ENCODE measurements at regions not wholly inside any gene's neighbourhood (a gene's known extent, or its start where the extent isn't known, plus 50 kb on each side); places are given as distances from the start of the nearest gene placed in this dataset.
"Not testable (repeated sequence)": the region's sequence is repeated elsewhere in the genome, so short reads cannot be mapped to it uniquely, and the experiment has no call there.

GRCh38 chr10:21296575-21297355 is 228.7 kb downstream of the SKIDA1 start:
- FAIRE-seq (no peak), DNase-seq (ENCODE audit: insufficient read length) (no peak)
- TF ChIP-seq TAF1 (IDR thresholded peaks at IDR 0.05; ENCODE audit: borderline replicate concordance, low read depth, low read length) (no peak), POLR2A (IDR thresholded peaks at IDR 0.05; ENCODE audit: low read depth, low read length) (no peak), POLR2AphosphoS5 (IDR thresholded peaks at IDR 0.05; ENCODE audit: low read depth, low read length) (no peak)

- FAIRE-seq: no peak
- DNase-seq (ENCODE audit: insufficient read length): no peak
- no peak for TF ChIP-seq POLR2A (IDR thresholded peaks at IDR 0.05; ENCODE audit: low read depth, low read length)
Measured at GRCh38 chr10:21293518-21294356, 231.7 kb downstream of the SKIDA1 start.

- DNase-seq (ENCODE audit: insufficient read length): no peak
- TF ChIP-seq TAF1 (IDR thresholded peaks at IDR 0.05; ENCODE audit: borderline replicate concordance, low read depth, low read length) (no peak), POLR2AphosphoS5 (IDR thresholded peaks at IDR 0.05; ENCODE audit: low read depth, low read length) (no peak), POLR2A (IDR thresholded peaks at IDR 0.05; ENCODE audit: low read depth, low read length) (no peak)
- no peak for FAIRE-seq
Measured at GRCh38 chr10:21292763-21293517, 232.5 kb downstream of the SKIDA1 start.

GRCh38 chr10:21290499-21291160 is 234.9 kb downstream of the SKIDA1 start:
- no peak for DNase-seq (ENCODE audit: insufficient read length)
- FAIRE-seq: no peak
- no peak for TF ChIP-seq POLR2A (IDR thresholded peaks at IDR 0.05; ENCODE audit: low read depth, low read length)
- TF ChIP-seq TAF1 (IDR thresholded peaks at IDR 0.05; ENCODE audit: borderline replicate concordance, low read depth, low read length): no peak
- no peak for TF ChIP-seq POLR2AphosphoS5 (IDR thresholded peaks at IDR 0.05; ENCODE audit: low read depth, low read length)

DNA sequence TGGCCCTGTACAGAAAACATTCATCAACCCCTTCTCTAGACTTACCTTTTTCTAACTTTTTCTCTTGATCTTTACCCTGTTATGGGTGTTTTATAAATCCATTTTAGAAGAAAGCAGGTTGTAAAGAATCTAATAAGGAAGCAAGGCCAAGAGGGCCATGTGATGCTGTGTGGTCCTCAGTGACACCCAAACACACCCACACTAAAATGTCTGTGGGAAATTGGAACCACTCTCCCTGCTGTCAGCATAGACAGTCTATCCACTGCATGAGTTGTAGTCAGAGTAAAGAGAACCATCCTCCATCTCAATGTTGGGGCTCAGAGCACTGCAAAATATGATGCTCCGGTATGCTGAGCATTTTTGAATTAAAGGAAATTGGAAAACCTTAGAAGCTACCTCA is 235.5 kb downstream of the SKIDA1 start:
- DNase-seq (ENCODE audit: insufficient read length): no peak
- no peak for FAIRE-seq
- TF ChIP-seq POLR2AphosphoS5 (IDR thresholded peaks at IDR 0.05; ENCODE audit: low read depth, low read length): no peak
- TF ChIP-seq POLR2A (IDR thresholded peaks at IDR 0.05; ENCODE audit: low read depth, low read length): no peak

DNA sequence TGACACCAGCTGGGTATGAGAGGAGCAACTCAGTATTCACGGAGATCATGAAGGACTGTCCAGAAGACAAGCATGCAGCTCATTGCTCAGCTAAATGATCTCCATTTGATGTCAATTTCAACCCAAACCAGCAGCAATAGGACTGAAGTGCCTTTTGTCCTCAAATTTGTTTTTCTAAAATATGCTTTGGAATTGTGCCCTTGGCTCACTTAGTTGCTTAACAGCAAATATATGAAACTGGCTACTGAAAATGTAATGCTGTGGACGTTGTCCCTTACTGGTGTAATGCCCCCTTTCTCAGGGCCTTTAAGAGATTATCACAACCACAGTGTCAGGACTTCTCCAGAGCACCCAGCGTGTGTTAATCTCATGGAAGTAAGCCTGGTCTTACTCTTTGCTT is 236.2 kb downstream of the SKIDA1 start:
- TF ChIP-seq POLR2A (IDR thresholded peaks at IDR 0.05; ENCODE audit: low read depth, low read length) (no peak), POLR2AphosphoS5 (IDR thresholded peaks at IDR 0.05; ENCODE audit: low read depth, low read length) (no peak), TAF1 (IDR thresholded peaks at IDR 0.05; ENCODE audit: borderline replicate concordance, low read depth, low read length) (no peak)
- DNase-seq (ENCODE audit: insufficient read length): no peak
- no peak for FAIRE-seq

DNA sequence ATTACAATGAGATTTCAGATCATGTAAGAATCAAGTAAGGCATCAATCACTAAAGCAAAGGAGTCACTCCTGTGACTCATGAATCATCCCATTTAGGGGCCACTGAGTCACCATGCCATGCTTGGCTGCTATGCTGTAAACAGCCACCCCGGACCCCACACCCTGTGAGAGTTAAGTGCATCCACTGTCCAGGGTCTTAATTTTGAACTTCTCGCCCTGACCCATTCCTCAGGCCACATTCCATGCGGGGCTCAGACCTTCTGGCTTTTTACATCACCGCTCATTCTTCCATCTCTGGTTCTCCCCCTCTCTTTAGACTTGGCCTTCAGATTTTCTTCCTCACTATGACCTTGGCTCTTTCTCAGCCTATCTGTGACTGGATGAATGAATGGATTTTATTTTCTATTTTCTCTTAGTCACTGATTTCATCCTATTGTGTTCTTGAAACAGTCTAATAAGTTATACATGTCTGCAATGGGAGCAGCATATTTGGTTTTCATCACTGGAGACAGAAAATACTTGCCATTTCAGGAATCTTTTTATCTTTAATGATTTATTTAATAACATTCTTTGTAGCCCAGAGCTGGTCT is 239.6 kb downstream of the SKIDA1 start:
- FAIRE-seq (no peak), DNase-seq (ENCODE audit: insufficient read length) (no peak)
- TF ChIP-seq POLR2AphosphoS5 (IDR thresholded peaks at IDR 0.05; ENCODE audit: low read depth, low read length): no peak
- no peak for TF ChIP-seq POLR2A (IDR thresholded peaks at IDR 0.05; ENCODE audit: low read depth, low read length)
- no peak for TF ChIP-seq TAF1 (IDR thresholded peaks at IDR 0.05; ENCODE audit: borderline replicate concordance, low read depth, low read length)

DNA sequence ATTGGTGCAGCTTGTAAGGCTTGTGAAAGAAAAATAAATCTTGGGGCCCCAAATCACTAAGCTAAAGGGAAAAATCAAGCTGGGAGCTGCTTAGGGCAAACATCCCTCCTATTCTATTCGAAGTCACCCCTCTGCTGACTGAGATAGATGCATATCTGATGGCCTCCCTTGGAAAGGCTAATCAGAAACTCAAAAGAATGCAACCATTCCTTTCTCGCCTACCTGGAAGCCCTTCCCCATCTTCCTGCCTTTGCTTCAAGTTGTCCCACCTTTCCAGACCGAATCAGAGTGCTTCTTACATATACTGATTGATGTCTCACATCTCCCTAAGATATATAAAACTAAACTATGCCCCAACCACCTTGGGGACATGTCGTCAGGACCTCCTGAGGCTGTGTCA is 240.3 kb downstream of the SKIDA1 start:
- FAIRE-seq (no peak), DNase-seq (ENCODE audit: insufficient read length) (no peak)
- no peak for TF ChIP-seq POLR2AphosphoS5 (IDR thresholded peaks at IDR 0.05; ENCODE audit: low read depth, low read length)
- TF ChIP-seq POLR2A (IDR thresholded peaks at IDR 0.05; ENCODE audit: low read depth, low read length): no peak
- TF ChIP-seq TAF1 (IDR thresholded peaks at IDR 0.05; ENCODE audit: borderline replicate concordance, low read depth, low read length): no peak

DNA sequence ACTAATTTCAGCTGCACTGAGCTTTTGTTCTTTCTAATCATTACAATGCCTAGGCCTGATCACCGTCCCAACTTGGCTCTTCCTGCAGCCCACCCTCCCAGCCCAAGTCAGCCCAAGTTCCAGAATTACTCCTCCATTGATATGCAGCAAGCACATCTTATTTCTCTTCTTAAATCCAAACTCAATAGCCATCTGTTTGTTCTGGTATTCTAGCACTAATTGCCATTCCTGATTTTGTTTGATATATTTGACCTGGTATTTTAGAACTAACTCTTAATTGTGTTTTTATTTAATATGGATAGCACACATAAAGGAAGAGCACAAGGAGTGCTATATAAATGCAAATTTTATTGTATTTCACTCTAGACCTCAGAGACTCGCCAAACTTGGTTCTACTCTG is 241.2 kb downstream of the SKIDA1 start:
- DNase-seq (ENCODE audit: insufficient read length) (no peak), FAIRE-seq (no peak)

GRCh38 chr10:21283053-21283452 is 242.4 kb downstream of the SKIDA1 start:
- FAIRE-seq; DNase-seq (ENCODE audit: insufficient read length): not testable (repeated sequence)

More for the DNA sequence above, 241.2 kb downstream of the SKIDA1 start:
- TF ChIP-seq POLR2AphosphoS5 (IDR thresholded peaks at IDR 0.05; ENCODE audit: low read depth, low read length) (no peak), POLR2A (IDR thresholded peaks at IDR 0.05; ENCODE audit: low read depth, low read length) (no peak), TAF1 (IDR thresholded peaks at IDR 0.05; ENCODE audit: borderline replicate concordance, low read depth, low read length) (no peak)
